ENCODE measurements at regions not wholly inside any gene's neighbourhood (a gene's known extent, or its start where the extent isn't known, plus 50 kb on each side); places are given as distances from the start of the nearest gene placed in this dataset.
"Not testable (repeated sequence)": the region's sequence is repeated elsewhere in the genome, so short reads cannot be mapped to it uniquely, and the experiment has no call there.

DNA sequence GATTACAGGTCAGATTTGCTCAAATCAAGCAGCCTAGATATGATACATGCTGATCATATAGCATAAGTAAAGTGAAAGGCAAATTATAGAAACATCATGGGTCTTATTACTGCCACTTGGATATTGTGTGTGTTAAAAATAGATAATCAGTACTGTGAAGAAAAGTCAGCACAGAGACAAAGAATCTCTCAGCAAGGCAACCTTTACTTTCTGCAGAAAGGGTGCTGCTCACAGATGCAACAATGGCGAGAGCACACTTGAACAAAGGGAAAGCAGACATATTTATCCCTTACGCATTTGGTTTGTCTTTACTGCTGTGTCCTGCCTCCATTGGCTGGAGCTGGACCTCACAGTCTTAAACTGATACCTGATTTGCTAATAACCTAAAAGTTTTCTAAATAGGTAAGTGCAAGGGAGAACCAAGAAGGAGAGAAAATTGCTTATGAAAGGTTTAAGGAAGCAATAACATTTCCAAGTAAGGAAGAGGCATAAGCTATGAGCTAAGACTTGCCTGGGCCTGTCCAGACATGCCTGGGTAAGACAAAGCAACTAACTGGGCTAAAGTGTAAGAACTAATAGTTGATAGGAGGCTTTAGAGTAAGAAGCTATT is 1310.8 kb upstream of the LRRTM3 start:
- Histone ChIP-seq H3K4me3 (ENCODE audit: low read depth in 1 of 5, low read length in 5 of 5) (no peak overlapping the region), H3K27me3 (ENCODE audit: control insufficient read depth in 5 of 5, insufficient read depth in 4 of 5, low read length in 5 of 5) (no peaks in the 10 kb centered on the region), H3K9ac (ENCODE audit: low read length in 5 of 5) (no peak overlapping the region), H3K36me3 (ENCODE audit: control insufficient read depth in 5 of 5, insufficient read depth in 5 of 5, low read length in 5 of 5) (no peaks in the 10 kb centered on the region), H3K9me3 (ENCODE audit: control insufficient read depth in 5 of 5, low read length in 5 of 5) (peaks cover 0 to 11% (median 5%) of the 10 kb centered on the region in 5 donors), H3K4me1 (ENCODE audit: control insufficient read depth in 5 of 5, insufficient read depth in 5 of 5, low read length in 5 of 5) (no peaks in the 10 kb centered on the region), H3K27ac (ENCODE audit: low read depth, low read length) (no peak overlapping the region)

DNA sequence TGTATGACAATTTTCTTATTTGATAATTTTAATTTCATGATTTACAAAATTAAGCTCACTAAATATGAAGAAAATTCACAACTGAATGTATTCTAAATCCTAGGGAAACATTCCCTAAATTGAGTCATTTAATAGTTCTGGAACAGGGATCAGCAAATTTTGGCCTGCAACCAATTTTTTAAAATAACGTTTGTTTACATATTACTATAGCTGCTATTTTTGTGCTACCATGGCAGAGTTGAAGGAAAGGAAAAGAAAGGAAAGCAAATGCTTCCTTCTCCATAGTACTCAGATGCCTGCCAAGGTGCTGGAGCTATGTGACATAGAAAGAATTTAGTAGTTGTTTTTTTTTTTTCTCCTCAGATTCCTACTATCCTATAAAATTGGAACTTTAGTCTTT is 1307.7 kb upstream of the LRRTM3 start:
- Histone ChIP-seq H3K9ac (ENCODE audit: low read length in 5 of 5) (no peak overlapping the region), H3K27me3 (ENCODE audit: control insufficient read depth in 5 of 5, insufficient read depth in 4 of 5, low read length in 5 of 5) (no peaks in the 10 kb centered on the region), H3K27ac (ENCODE audit: low read depth, low read length) (no peak overlapping the region), H3K9me3 (ENCODE audit: control insufficient read depth in 5 of 5, low read length in 5 of 5) (peaks cover 0 to 11% (median 5%) of the 10 kb centered on the region in 5 donors), H3K4me3 (ENCODE audit: low read depth in 1 of 5, low read length in 5 of 5) (no peak overlapping the region), H3K4me1 (ENCODE audit: control insufficient read depth in 5 of 5, insufficient read depth in 5 of 5, low read length in 5 of 5) (no peaks in the 10 kb centered on the region), H3K36me3 (ENCODE audit: control insufficient read depth in 5 of 5, insufficient read depth in 5 of 5, low read length in 5 of 5) (no peaks in the 10 kb centered on the region)

DNA sequence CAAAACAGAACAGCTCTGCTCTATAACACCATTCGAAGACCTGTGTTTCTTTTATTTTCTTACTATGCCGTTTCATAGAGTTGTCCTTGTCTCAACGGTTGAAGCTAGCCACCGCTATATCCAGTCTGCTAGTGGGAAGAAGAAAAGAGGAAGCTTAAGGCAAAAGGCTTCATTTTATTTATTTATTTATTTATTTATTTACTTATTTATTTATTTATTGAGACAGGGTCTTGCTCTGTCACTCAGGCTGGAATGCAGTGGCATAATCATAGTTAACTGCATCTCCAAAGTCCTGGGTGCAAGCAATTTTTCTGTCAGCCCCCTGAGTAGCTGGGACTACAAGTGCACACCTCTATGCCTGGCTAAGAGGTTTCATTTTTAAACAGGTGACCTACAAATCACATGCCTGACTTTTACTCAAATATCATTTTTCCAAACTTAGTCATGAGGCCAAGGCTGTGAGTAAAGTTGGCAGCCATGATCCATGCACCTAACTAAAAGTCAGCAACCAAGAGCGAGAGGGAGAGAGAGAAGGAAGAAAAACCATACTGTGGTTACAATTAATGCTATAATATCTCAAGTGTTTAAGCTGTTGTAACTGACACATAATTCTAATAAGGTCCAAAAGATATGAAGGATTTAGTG is 1305.3 kb upstream of the LRRTM3 start:
- H3K9me3 ChIP-seq (ENCODE audit: control insufficient read depth in 5 of 5, low read length in 5 of 5) = peaks cover 0 to 2% (median 0%) of the 10 kb centered on the region in 5 donors
- H3K27me3 ChIP-seq (ENCODE audit: control insufficient read depth in 5 of 5, insufficient read depth in 4 of 5, low read length in 5 of 5) = no peaks in the 10 kb centered on the region
- no peak overlapping the region for H3K4me3 ChIP-seq (ENCODE audit: low read depth in 1 of 5, low read length in 5 of 5)
- no peak overlapping the region for H3K9ac ChIP-seq (ENCODE audit: low read length in 5 of 5)
- no peak overlapping the region for H3K27ac ChIP-seq (ENCODE audit: low read depth, low read length)
- H3K4me1 ChIP-seq (ENCODE audit: control insufficient read depth in 5 of 5, insufficient read depth in 5 of 5, low read length in 5 of 5) = no peaks in the 10 kb centered on the region
- H3K36me3 ChIP-seq (ENCODE audit: control insufficient read depth in 5 of 5, insufficient read depth in 5 of 5, low read length in 5 of 5) = no peaks in the 10 kb centered on the region

DNA sequence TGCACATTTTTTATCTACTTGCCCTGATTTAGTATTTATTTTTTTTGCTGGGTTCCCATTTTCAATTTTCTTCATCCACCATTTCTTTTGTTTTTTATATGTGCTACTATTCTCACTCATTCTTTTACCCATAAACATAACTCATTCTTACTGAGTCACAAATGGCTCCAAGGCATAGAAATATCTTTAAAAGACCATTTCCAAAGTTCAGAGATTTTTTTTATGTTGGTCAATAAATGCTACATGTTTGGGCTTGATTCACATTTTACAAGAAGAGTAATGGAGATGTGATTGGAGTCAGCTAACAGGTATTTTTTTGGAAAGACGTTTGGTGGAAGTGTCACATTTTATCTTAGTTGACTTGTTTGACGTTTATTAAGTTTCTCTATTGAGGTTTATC is 1303.2 kb upstream of the LRRTM3 start:
- no peak overlapping the region for H3K4me3 ChIP-seq (ENCODE audit: low read depth in 1 of 5, low read length in 5 of 5)
- H3K27me3 ChIP-seq (ENCODE audit: control insufficient read depth in 5 of 5, insufficient read depth in 4 of 5, low read length in 5 of 5) = no peaks in the 10 kb centered on the region
- H3K9ac ChIP-seq (ENCODE audit: low read length in 5 of 5) = no peak overlapping the region
- no peak overlapping the region for H3K27ac ChIP-seq (ENCODE audit: low read depth, low read length)
- H3K9me3 ChIP-seq (ENCODE audit: control insufficient read depth in 5 of 5, low read length in 5 of 5) = no peaks in the 10 kb centered on the region
- H3K4me1 ChIP-seq (ENCODE audit: control insufficient read depth in 5 of 5, insufficient read depth in 5 of 5, low read length in 5 of 5) = no peaks in the 10 kb centered on the region
- H3K36me3 ChIP-seq (ENCODE audit: control insufficient read depth in 5 of 5, insufficient read depth in 5 of 5, low read length in 5 of 5) = no peaks in the 10 kb centered on the region

DNA sequence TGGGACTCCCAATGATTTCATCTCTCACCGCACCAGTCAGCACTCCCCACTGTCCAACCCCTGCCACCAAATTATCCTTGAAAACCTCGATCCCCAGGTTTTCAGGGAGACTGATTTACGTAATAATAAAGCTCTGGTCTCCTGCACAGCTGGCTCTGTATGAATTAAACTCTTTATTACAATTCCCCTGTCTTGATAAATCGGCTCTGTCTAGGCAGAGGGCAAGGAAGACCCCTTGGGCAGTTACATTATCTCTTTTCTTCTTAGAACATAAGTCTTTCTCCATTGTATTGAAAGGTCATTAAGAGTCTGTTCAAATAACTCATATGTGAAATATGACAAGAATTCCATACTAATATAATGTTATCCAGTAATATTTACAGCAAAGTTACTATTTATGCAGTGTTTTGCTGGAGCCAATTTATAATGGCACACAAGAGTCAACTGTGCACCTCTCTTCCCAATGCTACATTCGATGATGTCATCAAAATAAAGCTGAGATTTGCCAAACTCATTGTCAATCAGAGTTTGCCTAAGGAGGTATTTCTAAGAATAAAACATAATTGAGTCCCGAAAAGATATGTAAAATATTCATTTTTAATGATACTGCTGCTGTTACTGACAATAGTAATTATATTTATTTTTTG is 1297.2 kb upstream of the LRRTM3 start:
- H3K27me3 ChIP-seq (ENCODE audit: control insufficient read depth in 5 of 5, insufficient read depth in 4 of 5, low read length in 5 of 5) = no peaks in the 10 kb centered on the region
- H3K9ac ChIP-seq (ENCODE audit: low read length in 5 of 5) = no peak overlapping the region
- H3K4me1 ChIP-seq (ENCODE audit: control insufficient read depth in 5 of 5, insufficient read depth in 5 of 5, low read length in 5 of 5) = no peaks in the 10 kb centered on the region
- H3K27ac ChIP-seq (ENCODE audit: low read depth, low read length) = no peak overlapping the region
- no peaks in the 10 kb centered on the region for H3K36me3 ChIP-seq (ENCODE audit: control insufficient read depth in 5 of 5, insufficient read depth in 5 of 5, low read length in 5 of 5)
- no peak overlapping the region for H3K4me3 ChIP-seq (ENCODE audit: low read depth in 1 of 5, low read length in 5 of 5)
- H3K9me3 ChIP-seq (ENCODE audit: control insufficient read depth in 5 of 5, low read length in 5 of 5) = peaks cover 0 to 11% (median 0%) of the 10 kb centered on the region in 5 donors

DNA sequence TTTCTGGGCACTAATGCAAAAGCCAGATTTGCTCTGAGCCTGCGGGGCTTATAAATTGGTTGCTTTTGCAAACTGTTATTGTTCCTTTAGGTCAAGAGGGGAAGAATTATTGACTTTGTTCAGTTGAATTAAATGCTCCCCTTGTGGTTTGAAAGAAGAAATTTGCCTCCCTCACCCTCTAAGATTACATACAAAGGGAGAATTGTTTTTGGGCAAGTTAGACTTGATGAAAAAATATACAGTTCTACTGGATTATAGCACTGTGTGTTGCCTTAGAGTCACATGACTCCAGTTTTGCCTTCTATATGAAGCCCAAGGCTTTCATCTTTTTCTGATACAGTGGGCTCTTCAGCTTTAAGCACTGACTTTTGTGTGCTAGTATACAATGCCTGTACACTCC is 1265.8 kb upstream of the LRRTM3 start:
- no peaks in the 10 kb centered on the region for H3K27me3 ChIP-seq (ENCODE audit: control insufficient read depth in 5 of 5, insufficient read depth in 4 of 5, low read length in 5 of 5)
- peaks cover 0 to 12% (median 2%) of the 10 kb centered on the region in 5 donors for H3K9me3 ChIP-seq (ENCODE audit: control insufficient read depth in 5 of 5, low read length in 5 of 5)

DNA sequence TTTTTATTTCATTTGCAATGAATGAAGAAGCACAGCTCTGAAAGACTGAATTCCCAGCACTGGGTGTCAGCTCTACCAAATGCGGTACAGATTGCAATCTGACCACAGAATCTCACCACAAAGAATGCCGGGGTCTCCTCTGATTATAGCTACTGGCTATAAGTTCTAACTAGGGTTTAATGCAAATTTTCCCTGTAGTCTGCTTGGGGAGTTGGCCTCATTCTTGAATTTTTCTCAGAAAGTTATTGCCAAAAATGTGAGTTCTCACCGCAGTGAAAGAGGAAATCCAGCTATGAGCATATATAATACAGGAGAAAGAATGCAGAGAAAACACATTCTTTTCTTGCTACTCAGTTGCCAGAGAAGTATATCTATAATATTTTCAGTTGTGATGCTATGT is 1255.7 kb upstream of the LRRTM3 start:
- no peaks in the 10 kb centered on the region for H3K9me3 ChIP-seq (ENCODE audit: control insufficient read depth in 5 of 5, low read length in 5 of 5)
- no peaks in the 10 kb centered on the region for H3K27me3 ChIP-seq (ENCODE audit: control insufficient read depth in 5 of 5, insufficient read depth in 4 of 5, low read length in 5 of 5)
- no peak overlapping the region for H3K4me3 ChIP-seq (ENCODE audit: low read depth in 1 of 5, low read length in 5 of 5)
- no peaks in the 10 kb centered on the region for H3K36me3 ChIP-seq (ENCODE audit: control insufficient read depth in 5 of 5, insufficient read depth in 5 of 5, low read length in 5 of 5)
- no peaks in the 10 kb centered on the region for H3K4me1 ChIP-seq (ENCODE audit: control insufficient read depth in 5 of 5, insufficient read depth in 5 of 5, low read length in 5 of 5)
- no peak overlapping the region for H3K27ac ChIP-seq (ENCODE audit: low read depth, low read length)
- no peak overlapping the region for H3K9ac ChIP-seq (ENCODE audit: low read length in 5 of 5)

More for the DNA sequence above, 1265.8 kb upstream of the LRRTM3 start:
- H3K27ac ChIP-seq (ENCODE audit: low read depth, low read length) = no peak overlapping the region
- no peaks in the 10 kb centered on the region for H3K4me1 ChIP-seq (ENCODE audit: control insufficient read depth in 5 of 5, insufficient read depth in 5 of 5, low read length in 5 of 5)
- H3K4me3 ChIP-seq (ENCODE audit: low read depth in 1 of 5, low read length in 5 of 5) = no peak overlapping the region
- no peaks in the 10 kb centered on the region for H3K36me3 ChIP-seq (ENCODE audit: control insufficient read depth in 5 of 5, insufficient read depth in 5 of 5, low read length in 5 of 5)
- no peak overlapping the region for H3K9ac ChIP-seq (ENCODE audit: low read length in 5 of 5)

DNA sequence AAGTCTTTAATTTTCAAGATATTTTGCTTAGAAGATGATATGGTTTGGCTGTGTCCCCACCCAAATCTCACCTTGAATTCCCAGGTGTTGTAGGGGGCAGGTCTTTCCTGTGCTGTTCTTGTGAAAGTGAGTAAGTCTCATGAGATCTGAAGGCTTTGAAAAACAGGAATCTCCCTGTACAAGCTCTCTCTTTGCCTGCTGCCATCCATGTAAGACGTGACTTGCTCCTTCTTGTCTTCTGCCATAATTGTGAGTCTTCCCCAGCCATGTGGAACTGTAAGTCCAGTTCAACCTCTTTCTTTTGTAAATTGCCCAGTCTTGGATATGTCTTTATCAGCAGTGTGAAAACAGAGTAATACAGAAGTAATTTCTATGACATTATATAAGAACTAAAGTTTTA is 1255.2 kb upstream of the LRRTM3 start:
- not testable (repeated sequence) for H3K9ac ChIP-seq (ENCODE audit: low read length in 5 of 5); H3K27ac ChIP-seq (ENCODE audit: low read depth, low read length); H3K4me3 ChIP-seq (ENCODE audit: low read depth in 1 of 5, low read length in 5 of 5); H3K36me3 ChIP-seq (ENCODE audit: control insufficient read depth in 5 of 5, insufficient read depth in 5 of 5, low read length in 5 of 5); H3K9me3 ChIP-seq (ENCODE audit: control insufficient read depth in 5 of 5, low read length in 5 of 5); H3K4me1 ChIP-seq (ENCODE audit: control insufficient read depth in 5 of 5, insufficient read depth in 5 of 5, low read length in 5 of 5); H3K27me3 ChIP-seq (ENCODE audit: control insufficient read depth in 5 of 5, insufficient read depth in 4 of 5, low read length in 5 of 5)

DNA sequence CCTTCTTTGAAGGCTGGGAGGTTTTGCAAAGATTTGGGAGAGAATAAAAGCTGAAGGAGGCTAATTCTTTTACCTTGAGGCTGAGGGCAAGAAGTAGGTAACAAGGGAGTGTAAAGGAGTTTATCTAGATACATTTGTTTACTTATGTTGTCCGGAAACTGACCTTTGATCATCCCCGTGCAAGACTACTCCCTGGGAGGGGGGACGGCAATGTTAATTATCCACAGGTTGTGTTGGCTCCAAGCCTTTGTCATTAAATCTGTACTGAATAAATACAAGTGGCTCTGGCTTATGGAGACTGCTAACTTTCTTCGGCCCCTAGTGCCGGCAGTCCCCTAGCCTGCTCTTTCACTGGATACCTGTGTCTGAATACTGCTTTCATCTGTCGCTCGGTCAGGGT is 1250.6 kb upstream of the LRRTM3 start:
- no peaks in the 10 kb centered on the region for H3K4me1 ChIP-seq (ENCODE audit: control insufficient read depth in 5 of 5, insufficient read depth in 5 of 5, low read length in 5 of 5)
- H3K36me3 ChIP-seq (ENCODE audit: control insufficient read depth in 5 of 5, insufficient read depth in 5 of 5, low read length in 5 of 5) = no peaks in the 10 kb centered on the region
- H3K27me3 ChIP-seq (ENCODE audit: control insufficient read depth in 5 of 5, insufficient read depth in 4 of 5, low read length in 5 of 5) = no peaks in the 10 kb centered on the region

DNA sequence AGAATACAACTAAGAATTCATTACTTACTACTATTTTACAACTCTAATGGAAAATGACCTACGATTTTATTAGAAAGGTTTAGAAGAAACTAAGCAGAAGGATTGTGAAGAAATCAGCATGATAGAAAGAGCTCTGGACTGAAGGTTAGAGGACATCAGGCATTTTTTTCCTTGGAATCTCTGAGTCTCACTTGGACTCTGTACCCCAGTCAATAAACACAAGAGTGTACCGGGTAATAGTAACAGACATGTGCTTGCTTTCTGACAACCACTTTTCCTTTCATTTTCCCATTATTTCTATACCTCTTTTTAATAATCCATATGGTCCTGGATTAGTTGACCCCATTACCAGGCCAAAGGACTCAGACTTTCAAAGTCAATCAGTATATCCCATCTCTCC is 1240.9 kb upstream of the LRRTM3 start:
- H3K27me3 ChIP-seq (ENCODE audit: control insufficient read depth in 5 of 5, insufficient read depth in 4 of 5, low read length in 5 of 5) = no peaks in the 10 kb centered on the region
- H3K4me3 ChIP-seq (ENCODE audit: low read depth in 1 of 5, low read length in 5 of 5) = no peak overlapping the region
- no peak overlapping the region for H3K9ac ChIP-seq (ENCODE audit: low read length in 5 of 5)
- no peak overlapping the region for H3K27ac ChIP-seq (ENCODE audit: low read depth, low read length)
- H3K9me3 ChIP-seq (ENCODE audit: control insufficient read depth in 5 of 5, low read length in 5 of 5) = no peaks in the 10 kb centered on the region
- H3K4me1 ChIP-seq (ENCODE audit: control insufficient read depth in 5 of 5, insufficient read depth in 5 of 5, low read length in 5 of 5) = no peaks in the 10 kb centered on the region
- no peaks in the 10 kb centered on the region for H3K36me3 ChIP-seq (ENCODE audit: control insufficient read depth in 5 of 5, insufficient read depth in 5 of 5, low read length in 5 of 5)

More for the DNA sequence above, 1250.6 kb upstream of the LRRTM3 start:
- Histone ChIP-seq H3K9me3 (ENCODE audit: control insufficient read depth in 5 of 5, low read length in 5 of 5) (no peaks in the 10 kb centered on the region), H3K27ac (ENCODE audit: low read depth, low read length) (no peak overlapping the region), H3K9ac (ENCODE audit: low read length in 5 of 5) (no peak overlapping the region), H3K4me3 (ENCODE audit: low read depth in 1 of 5, low read length in 5 of 5) (no peak overlapping the region)
